ENCODE measurements at regions not wholly inside any gene's neighbourhood (a gene's known extent, or its start where the extent isn't known, plus 50 kb on each side); places are given as distances from the start of the nearest gene placed in this dataset.

DNA sequence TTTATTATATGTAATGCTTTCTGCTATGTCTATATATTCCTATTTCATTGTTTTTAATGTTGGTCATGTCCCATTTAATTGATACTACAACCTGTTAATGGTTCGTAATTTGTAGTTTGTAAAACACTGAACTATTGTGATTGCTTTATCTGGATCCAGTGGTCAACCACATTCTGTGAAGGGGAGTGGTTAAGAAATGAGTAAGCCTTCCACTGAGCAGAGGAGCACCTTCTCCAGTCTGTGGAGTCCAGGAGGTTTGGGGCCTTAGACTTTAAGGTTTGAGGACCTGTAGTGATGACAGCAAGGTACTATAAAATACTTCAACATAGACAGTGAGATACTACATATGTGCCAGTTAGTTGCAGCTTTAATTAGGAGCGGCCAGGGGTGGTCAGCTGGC, 67.7 kb upstream of the RAD23B start:
- no peak for DNase-seq
- no peak overlapping the region for H3K27ac Mint-ChIP-seq

DNA sequence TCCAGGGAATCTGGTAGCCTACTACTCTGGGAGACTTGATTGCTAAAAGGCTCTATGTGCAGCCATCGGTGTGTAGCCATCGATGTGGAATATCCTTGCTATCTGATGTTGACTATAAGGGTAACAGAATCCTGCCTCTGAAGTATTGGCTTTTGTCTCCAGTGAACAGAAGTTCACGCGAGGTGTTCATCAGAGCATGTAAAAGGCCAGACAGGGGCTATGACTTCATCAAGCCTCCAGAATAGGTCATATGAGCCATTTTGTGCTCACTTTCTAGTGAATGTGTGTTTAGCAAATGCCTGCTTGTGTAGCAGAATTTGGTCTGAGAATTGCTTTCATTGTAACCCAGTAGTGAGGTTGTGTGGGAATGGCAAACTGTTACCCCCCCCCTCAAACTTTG, 66.8 kb upstream of the RAD23B start:
- no peak for ATAC-seq (replicated peaks)
- peaks cover 23 to 40% of the 10 kb centered on the region in 2 donors for H3K4me1 Mint-ChIP-seq
- peaks cover 6 to 8% of the 10 kb centered on the region in 2 donors for H3K9me3 Mint-ChIP-seq

More for the DNA sequence above, 67.7 kb upstream of the RAD23B start:
- Mint-ChIP-seq H3K4me3 (no peak overlapping the region), H3K4me1 (peaks cover 23 to 40% of the 10 kb centered on the region in 2 donors), H3K36me3 (peaks cover 2 to 7% of the 10 kb centered on the region in 2 donors), H3K27me3 (peaks cover 7 to 9% of the 10 kb centered on the region in 2 donors), H3K9me3 (peaks cover 6 to 8% of the 10 kb centered on the region in 2 donors)
- no peak for ATAC-seq (replicated peaks)

DNA sequence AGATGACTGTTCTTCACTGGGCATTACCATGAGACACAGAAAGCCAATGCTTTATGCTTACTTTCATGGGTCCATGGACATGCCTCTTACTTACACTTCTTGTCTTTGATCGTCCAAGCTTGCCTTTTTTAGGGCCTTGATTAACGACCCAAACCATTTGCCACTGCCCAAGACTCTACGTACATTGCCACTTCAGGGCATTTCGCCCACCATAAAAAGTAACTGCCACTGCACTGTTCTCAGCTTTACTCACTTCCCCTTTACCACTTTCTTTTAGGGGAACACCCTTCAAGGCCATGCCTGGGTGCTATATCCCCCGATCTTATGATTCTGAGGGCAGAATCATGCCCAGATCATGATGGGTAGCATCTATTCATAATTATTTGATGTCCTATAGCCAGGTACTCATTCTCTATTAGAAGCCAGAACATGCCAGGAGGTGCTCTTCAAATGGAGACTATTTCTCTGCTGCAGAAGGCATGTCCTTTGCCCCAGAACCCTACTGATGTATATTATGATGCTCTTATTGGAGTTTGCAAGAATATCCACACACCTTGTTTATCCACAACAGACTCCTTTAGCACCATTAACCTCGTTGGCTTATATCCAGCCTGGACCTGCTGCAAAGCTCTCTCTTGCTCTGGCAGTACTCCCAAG, 64.1 kb upstream of the RAD23B start:
- Mint-ChIP-seq H3K36me3 (peaks cover 2 to 7% of the 10 kb centered on the region in 2 donors), H3K4me3 (peak overlapping the region in 1 of 2 donors; percentile 30), H3K9me3 (peaks cover 4% of the 10 kb centered on the region in 2 donors), H3K27ac (peak overlapping the region; percentile 43), H3K27me3 (peaks cover 9 to 10% of the 10 kb centered on the region in 2 donors), H3K4me1 (peaks cover 16 to 29% of the 10 kb centered on the region in 2 donors)
- ATAC-seq (replicated peaks) (peak; percentile 94 to 96), DNase-seq (peak; percentile 20)

More for the DNA sequence above, 66.8 kb upstream of the RAD23B start:
- no peak for DNase-seq
- H3K4me3 Mint-ChIP-seq = no peak overlapping the region
- peaks cover 2 to 7% of the 10 kb centered on the region in 2 donors for H3K36me3 Mint-ChIP-seq
- peaks cover 4 to 7% of the 10 kb centered on the region in 2 donors for H3K27me3 Mint-ChIP-seq
- H3K27ac Mint-ChIP-seq = no peak overlapping the region

DNA sequence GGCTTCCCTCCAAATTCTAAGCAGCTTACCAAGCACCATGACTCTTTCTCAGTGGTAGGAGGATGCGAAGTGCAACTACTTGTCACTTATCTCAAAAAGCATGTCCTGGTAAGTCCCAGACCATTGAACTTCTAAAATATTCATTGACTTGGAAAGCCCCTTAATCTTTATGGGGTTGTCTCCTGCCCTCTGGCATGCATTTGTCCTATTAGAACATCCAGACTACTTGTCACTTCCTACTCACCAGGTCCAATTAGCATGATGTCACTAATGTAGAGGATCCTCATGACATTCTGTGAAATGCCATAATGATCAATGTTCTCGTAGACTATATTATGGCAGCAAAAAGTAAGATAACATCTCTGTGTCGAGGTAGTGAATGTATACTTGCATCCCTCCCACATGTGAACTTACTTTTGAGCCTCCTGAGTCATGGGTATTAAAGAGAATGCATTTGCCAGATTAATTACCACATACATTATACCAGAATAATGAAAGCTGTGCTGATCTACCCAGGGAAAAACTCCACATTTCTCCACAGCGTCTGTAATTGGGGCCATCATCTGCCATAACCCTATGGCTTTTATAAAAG, 63.5 kb upstream of the RAD23B start:
- Mint-ChIP-seq H3K9me3 (peaks cover 4% of the 10 kb centered on the region in 2 donors), H3K4me3 (no peak overlapping the region), H3K4me1 (peaks cover 16 to 28% of the 10 kb centered on the region in 2 donors), H3K36me3 (peaks cover 2 to 7% of the 10 kb centered on the region in 2 donors), H3K27me3 (peaks cover 10 to 11% of the 10 kb centered on the region in 2 donors), H3K27ac (peak overlapping the region; percentile 22)
- peak; percentile 9 for DNase-seq
- ATAC-seq (replicated peaks) = peak; percentile 73 to 80

DNA sequence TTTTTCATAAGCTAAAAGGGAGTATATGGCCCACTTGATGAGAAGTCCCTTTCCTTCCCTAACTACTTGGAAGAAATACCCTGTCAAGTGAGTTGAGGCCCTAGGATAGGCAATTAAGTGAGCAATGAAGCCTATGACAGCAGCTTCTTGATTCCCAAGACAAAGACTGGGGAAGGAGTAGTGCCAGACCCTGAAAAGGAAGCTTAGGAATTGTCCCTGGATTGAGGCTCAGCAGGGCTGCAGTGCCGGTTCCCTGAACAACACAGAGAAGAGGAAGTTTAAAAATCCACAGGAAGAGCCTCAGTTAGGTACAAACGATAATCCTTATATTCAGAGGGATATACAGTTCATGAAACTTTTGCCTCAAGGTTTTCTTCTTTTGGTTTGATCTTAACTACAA, 61.8 kb upstream of the RAD23B start:
- H3K4me1 Mint-ChIP-seq = peaks cover 16 to 28% of the 10 kb centered on the region in 2 donors
- peaks cover 2 to 7% of the 10 kb centered on the region in 2 donors for H3K36me3 Mint-ChIP-seq
- DNase-seq = no peak
- no peak overlapping the region for H3K27ac Mint-ChIP-seq
- H3K9me3 Mint-ChIP-seq = peaks cover 4% of the 10 kb centered on the region in 2 donors
- peaks cover 25 to 27% of the 10 kb centered on the region in 2 donors for H3K27me3 Mint-ChIP-seq
- no peak for ATAC-seq (replicated peaks)
- H3K4me3 Mint-ChIP-seq = no peak overlapping the region

DNA sequence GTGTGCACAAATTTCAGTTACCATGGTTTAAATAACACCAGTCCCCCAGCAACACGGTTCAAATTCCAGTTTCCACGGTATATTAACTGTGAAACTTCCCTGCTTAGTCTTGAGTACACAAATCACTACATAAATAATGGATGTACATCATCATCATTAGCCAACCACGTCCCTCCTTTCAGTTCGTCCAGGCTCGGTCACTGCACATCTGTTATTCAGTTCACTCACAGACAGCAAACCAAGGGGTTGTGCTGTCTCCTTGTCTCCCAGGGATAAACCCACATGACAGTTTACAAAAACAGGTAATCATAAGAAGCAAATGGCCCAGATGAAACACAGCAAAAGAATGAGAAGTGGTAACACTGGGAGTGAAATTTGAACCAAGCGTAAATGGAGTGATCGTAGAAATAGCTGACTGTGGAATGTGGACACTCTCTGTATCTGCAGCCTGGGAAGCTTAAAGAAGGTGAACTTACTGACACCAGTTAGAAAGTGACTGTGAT, 61.0 kb upstream of the RAD23B start:
- H3K27ac Mint-ChIP-seq = no peak overlapping the region
- no peak for ATAC-seq (replicated peaks)
- DNase-seq = no peak
- no peak overlapping the region for H3K4me3 Mint-ChIP-seq
- peaks cover 2 to 7% of the 10 kb centered on the region in 2 donors for H3K36me3 Mint-ChIP-seq
- H3K27me3 Mint-ChIP-seq = peaks cover 32 to 33% of the 10 kb centered on the region in 2 donors
- H3K4me1 Mint-ChIP-seq = peaks cover 16 to 28% of the 10 kb centered on the region in 2 donors
- peaks cover 4% of the 10 kb centered on the region in 2 donors for H3K9me3 Mint-ChIP-seq

DNA sequence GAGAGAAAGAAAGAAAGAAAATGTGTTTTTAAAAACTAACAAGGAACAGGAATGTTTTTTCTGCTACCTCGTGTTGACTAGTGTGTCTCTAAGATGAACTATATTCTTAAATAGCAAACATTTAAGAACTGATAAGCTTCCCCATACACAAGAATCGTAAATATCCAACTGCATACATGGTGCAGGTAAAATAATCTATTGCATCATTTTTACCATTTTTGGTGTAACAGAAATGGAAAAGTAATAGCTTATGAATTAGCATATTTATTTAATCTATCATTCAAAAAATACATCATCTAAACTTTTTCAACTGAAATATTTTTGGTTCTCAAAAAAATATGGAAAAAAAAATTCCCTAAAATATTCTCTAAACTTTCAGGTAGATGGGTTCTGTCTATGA, 59.7 kb upstream of the RAD23B start:
- H3K36me3 Mint-ChIP-seq = peaks cover 2 to 4% of the 10 kb centered on the region in 2 donors
- DNase-seq = no peak

DNA sequence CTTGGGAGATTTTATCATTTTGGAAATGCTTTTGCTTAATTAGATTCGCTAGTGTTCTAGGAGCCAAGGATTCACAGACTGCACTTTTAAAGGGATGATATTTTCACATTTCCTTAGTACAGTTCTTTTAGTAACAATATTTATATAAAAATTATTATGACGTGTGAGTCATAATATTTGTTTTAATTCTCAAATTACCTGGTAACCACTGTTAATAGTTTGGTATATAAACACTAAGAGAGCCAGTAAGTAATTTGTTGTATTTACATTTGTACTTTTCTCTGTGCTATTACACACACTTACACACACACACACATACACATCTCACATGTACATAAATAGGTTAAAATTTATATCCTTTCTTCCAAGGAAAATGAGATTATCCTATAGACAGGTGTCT, 58.8 kb upstream of the RAD23B start:
- Mint-ChIP-seq H3K4me3 (no peak overlapping the region), H3K27ac (no peak overlapping the region), H3K27me3 (peaks cover 47 to 50% of the 10 kb centered on the region in 2 donors), H3K9me3 (no peaks in the 10 kb centered on the region), H3K4me1 (peaks cover 9 to 12% of the 10 kb centered on the region in 2 donors), H3K36me3 (no peaks in the 10 kb centered on the region)
- no peak for ATAC-seq (replicated peaks)
- DNase-seq = no peak

More for the DNA sequence above, 59.7 kb upstream of the RAD23B start:
- peaks cover 40 to 41% of the 10 kb centered on the region in 2 donors for H3K27me3 Mint-ChIP-seq
- peaks cover 16 to 20% of the 10 kb centered on the region in 2 donors for H3K4me1 Mint-ChIP-seq
- no peak for ATAC-seq (replicated peaks)
- H3K4me3 Mint-ChIP-seq = no peak overlapping the region
- H3K9me3 Mint-ChIP-seq = peaks cover 2 to 4% of the 10 kb centered on the region in 2 donors
- H3K27ac Mint-ChIP-seq = no peak overlapping the region

DNA sequence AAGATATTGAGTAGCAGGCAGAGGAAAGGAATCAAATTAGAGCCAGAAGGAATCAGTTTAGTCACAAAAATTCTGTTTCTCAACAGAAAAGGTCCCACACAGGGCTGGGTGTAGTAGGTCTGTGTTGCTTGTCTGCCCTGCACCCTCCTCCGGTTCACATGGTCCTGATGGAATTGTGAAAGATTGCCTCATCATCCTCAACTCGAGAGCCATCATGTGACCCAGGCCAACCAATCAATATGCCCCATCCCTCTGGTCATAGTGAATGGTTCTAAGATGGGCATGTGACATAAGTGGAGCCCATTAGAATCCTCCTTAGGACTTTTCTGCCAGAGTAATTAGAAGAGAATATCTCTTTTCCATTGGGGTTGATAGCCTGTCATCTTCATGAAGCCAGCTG, 56.7 kb upstream of the RAD23B start:
- Mint-ChIP-seq H3K9me3 (no peaks in the 10 kb centered on the region), H3K4me1 (no peaks in the 10 kb centered on the region), H3K27ac (no peak overlapping the region), H3K27me3 (peaks cover 65 to 72% of the 10 kb centered on the region in 2 donors), H3K36me3 (no peaks in the 10 kb centered on the region), H3K4me3 (no peak overlapping the region)
- ATAC-seq (replicated peaks) (no peak), DNase-seq (no peak)

DNA sequence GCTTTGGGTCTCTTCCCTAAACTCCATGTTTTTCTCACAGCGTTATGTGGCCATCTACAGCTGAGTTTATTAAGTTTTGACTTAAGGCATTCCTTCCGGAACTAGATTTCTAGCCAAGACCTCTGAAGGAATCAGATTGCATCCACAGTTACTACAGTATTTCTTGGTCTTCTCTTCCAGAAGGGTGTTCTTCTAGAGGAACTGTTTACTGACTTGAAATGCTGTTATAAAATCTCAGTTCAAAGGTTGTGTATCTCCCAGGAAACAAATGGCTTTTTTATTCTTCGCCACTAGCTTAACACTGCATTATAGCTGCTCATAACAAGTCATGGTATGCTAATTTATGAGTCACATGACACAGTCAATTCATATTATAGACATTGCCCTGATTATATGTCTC, 55.3 kb upstream of the RAD23B start:
- ATAC-seq (replicated peaks) (no peak), DNase-seq (no peak)
- no peaks in the 10 kb centered on the region for H3K36me3 Mint-ChIP-seq
- H3K4me1 Mint-ChIP-seq = no peaks in the 10 kb centered on the region
- H3K9me3 Mint-ChIP-seq = no peaks in the 10 kb centered on the region
- no peak overlapping the region for H3K27ac Mint-ChIP-seq
- H3K27me3 Mint-ChIP-seq = peaks cover 63 to 69% of the 10 kb centered on the region in 2 donors
- no peak overlapping the region for H3K4me3 Mint-ChIP-seq

DNA sequence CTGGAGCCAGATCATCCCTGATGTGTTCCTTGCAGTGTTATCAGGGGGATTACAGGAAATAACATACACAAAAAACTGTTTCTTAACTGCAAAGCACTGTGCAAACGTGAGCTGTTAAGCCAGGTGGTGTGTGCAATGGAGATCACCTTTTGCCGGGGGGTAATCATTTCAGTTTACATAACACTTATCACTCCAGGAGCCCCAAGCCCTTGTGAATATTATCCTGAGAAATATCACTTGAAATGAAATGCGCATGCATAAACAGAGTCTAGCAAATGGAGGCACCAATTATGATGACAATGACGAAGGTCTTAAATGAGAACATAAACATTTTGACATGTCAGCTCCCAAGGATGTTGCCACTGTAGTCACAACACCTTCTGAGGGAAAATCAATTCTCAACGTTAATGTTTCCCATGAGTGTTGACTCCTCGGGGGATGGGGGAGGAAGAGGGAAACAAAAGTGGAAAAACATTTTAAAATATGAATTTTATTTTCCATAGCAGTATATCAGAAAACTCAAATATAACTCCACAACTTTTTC, 54.5 kb upstream of the RAD23B start:
- Mint-ChIP-seq H3K36me3 (no peaks in the 10 kb centered on the region), H3K9me3 (no peaks in the 10 kb centered on the region), H3K4me1 (no peaks in the 10 kb centered on the region), H3K27me3 (peaks cover 62 to 73% of the 10 kb centered on the region in 2 donors), H3K4me3 (no peak overlapping the region), H3K27ac (no peak overlapping the region)
- DNase-seq = no peak
- ATAC-seq (replicated peaks) = no peak

DNA sequence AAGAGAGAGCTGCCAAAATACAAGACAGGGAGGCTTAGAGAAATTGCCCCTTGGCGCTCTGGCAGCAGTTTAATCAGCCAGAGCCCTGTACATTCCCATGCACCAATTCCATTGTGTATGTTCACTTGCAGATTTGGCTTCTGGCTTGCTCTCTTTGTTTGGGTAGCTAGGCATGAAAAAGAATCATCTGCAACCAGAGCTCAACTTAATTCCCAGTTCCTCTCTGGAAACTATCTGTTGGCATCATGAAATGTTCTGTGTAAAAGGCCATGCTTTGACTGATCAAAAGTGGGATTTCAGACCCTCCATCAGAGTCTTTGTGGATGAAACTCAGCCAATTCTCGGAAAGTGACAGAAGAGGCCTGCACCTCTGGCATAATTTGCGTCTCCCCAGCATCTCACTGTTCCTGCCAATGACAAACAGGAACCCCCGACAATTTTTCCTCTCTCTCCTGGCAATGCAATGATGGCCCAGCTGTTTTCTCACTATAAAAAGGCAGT, 53.8 kb upstream of the RAD23B start:
- ATAC-seq (replicated peaks) (no peak), DNase-seq (no peak)
- H3K4me3 Mint-ChIP-seq = no peak overlapping the region
- no peaks in the 10 kb centered on the region for H3K36me3 Mint-ChIP-seq
- H3K27ac Mint-ChIP-seq = no peak overlapping the region
- no peaks in the 10 kb centered on the region for H3K4me1 Mint-ChIP-seq
- peaks cover 64 to 74% of the 10 kb centered on the region in 2 donors for H3K27me3 Mint-ChIP-seq
- H3K9me3 Mint-ChIP-seq = no peaks in the 10 kb centered on the region

Data from stimulated activated naive B cell treated with anti-CD40 and anti-IgM and Interleukin-4, amounts not matched to agents 10 μg/mL and 1 μg/mL and 100 μg/mL, for 72 hours (primary cell).